Right ventricle myocardium inferior (tissue), 1 donor: ENCODE measurements at regions not wholly inside any gene's neighbourhood (a gene's known extent, or its start where the extent isn't known, plus 50 kb on each side); places are given as distances from the start of the nearest gene placed in this dataset.
"Not testable (repeated sequence)": the region's sequence is repeated elsewhere in the genome, so short reads cannot be mapped to it uniquely, and the experiment has no call there.

Experiments
- ATAC-seq: fragments of 200-7000 bp; cut with Tn5 transposase; one replicate; pipeline ENCODE4 v1.9.1; 2020; ENCODE audit warnings: mild to moderate bottlenecking, moderate library complexity
- DNase-seq: peaks from one replicate; pipeline ENCODE4 v3.0.0; 2021; ENCODE audit errors: missing footprints
- intact Hi-C: fragments of 100-400 bp; cut with DNase I; formaldehyde crosslinking; loops from one replicate; pipeline ENCODE4 v1.11.0; 2022
- donor health status: DM: no; HTN: yes; CAD: no; lungs with severe emphysema.

GRCh38 chr16:16723819-16724519, 345.0 kb downstream of the NPIPA7 start:
- intact Hi-C loops, DNase-seq, ATAC-seq: not testable (repeated sequence)

- intact Hi-C loops, DNase-seq, ATAC-seq: not testable (repeated sequence)
These were observed 348.1 kb downstream of the NPIPA7 start for GRCh38 chr16:16727048-16727447.

GRCh38 chr16:16742573-16742972, 363.6 kb downstream of the NPIPA7 start:
- ATAC-seq, intact Hi-C loops, DNase-seq: not testable (repeated sequence)

- DNase-seq, intact Hi-C loops, ATAC-seq: not testable (repeated sequence)
These were observed 376.2 kb downstream of the NPIPA7 start for GRCh38 chr16:16754992-16755667.

GRCh38 chr16:16763449-16763848, 384.5 kb downstream of the NPIPA7 start:
- DNase-seq (no peak), ATAC-seq (no peak)
- intact Hi-C loops = no loop called here

- intact Hi-C loops, ATAC-seq, DNase-seq: not testable (repeated sequence)
These were observed 391.8 kb downstream of the NPIPA7 start for GRCh38 chr16:16770717-16771116.

- DNase-seq (no peak), ATAC-seq (no peak)
- intact Hi-C loops = no loop called here
These were observed 395.4 kb downstream of the NPIPA7 start for GRCh38 chr16:16774389-16774788.

GRCh38 chr16:16778332-16778731, 399.4 kb downstream of the NPIPA7 start:
- intact Hi-C loops = no loop called here
- ATAC-seq = no peak
- DNase-seq = no peak

- DNase-seq = no peak
- no peak for ATAC-seq
- intact Hi-C loops = no loop called here
These were observed 401.6 kb downstream of the NPIPA7 start for GRCh38 chr16:16780588-16780987.

GRCh38 chr16:16782153-16782552, 403.2 kb downstream of the NPIPA7 start:
- DNase-seq (no peak), ATAC-seq (no peak)
- intact Hi-C loops = no loop called here

GRCh38 chr16:16788004-16788403, 409.1 kb downstream of the NPIPA7 start:
- no peak for DNase-seq
- ATAC-seq = no peak
- intact Hi-C loops = no loop called here

GRCh38 chr16:16790597-16790996, 411.7 kb downstream of the NPIPA7 start:
- intact Hi-C loops = no loop called here
- DNase-seq (no peak), ATAC-seq (no peak)

- DNase-seq (no peak), ATAC-seq (no peak)
- intact Hi-C loops = no loop called here
These were observed 412.1 kb downstream of the NPIPA7 start for GRCh38 chr16:16791051-16791450.

- ATAC-seq (no peak), DNase-seq (no peak)
- intact Hi-C loops = no loop called here
These were observed 418.3 kb downstream of the NPIPA7 start for GRCh38 chr16:16797239-16797638.

GRCh38 chr16:16798504-16798903, 419.6 kb downstream of the NPIPA7 start:
- ATAC-seq (no peak), DNase-seq (no peak)
- intact Hi-C loops = no loop called here

GRCh38 chr16:16805809-16806208, 426.9 kb downstream of the NPIPA7 start:
- intact Hi-C loops = no loop called here
- ATAC-seq (no peak), DNase-seq (no peak)

GRCh38 chr16:16815641-16816040, 436.7 kb downstream of the NPIPA7 start:
- ATAC-seq = no peak
- DNase-seq = no peak
- intact Hi-C loops = no loop called here

GRCh38 chr16:16817196-16817595, 438.3 kb downstream of the NPIPA7 start:
- ATAC-seq (peak; percentile 68), DNase-seq (no peak)
- intact Hi-C loops = no loop called here

GRCh38 chr16:16821261-16821660, 442.3 kb downstream of the NPIPA7 start:
- intact Hi-C loops = no loop called here
- DNase-seq (no peak), ATAC-seq (no peak)

GRCh38 chr16:16828913-16829398, 450.0 kb downstream of the NPIPA7 start:
- ATAC-seq (no peak), DNase-seq (no peak)
- intact Hi-C loops = no loop called here
